ENCODE measurements at regions not wholly inside any gene's neighbourhood (a gene's known extent, or its start where the extent isn't known, plus 50 kb on each side); places are given as distances from the start of the nearest gene placed in this dataset.
"Not testable (repeated sequence)": the region's sequence is repeated elsewhere in the genome, so short reads cannot be mapped to it uniquely, and the experiment has no call there.

DNA sequence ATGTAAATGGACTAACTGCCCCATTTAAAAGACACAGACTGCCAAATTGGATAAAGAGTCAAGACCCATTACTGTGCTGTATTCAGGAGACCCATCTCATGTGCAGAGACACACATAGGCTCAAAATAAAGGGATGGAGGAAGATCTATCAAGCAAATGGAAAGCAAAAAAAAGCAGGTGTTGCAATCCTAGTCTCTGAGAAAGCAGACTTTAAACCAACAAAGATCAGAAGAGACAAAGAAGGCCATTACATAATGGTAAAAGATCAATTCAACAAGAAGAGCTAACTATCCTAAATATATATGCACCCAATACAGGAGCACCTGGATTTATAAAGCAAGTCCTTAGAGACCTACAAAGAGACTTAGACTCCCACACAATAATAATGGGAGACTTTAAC, 134.6 kb upstream of the STARD13 start:
- TF ChIP-seq CTCF, POLR2A (IDR thresholded peaks at IDR 0.05): not testable (repeated sequence)
